Endothelial cell of hepatic sinusoid (primary cell): ENCODE measurements at regions not wholly inside any gene's neighbourhood (a gene's known extent, or its start where the extent isn't known, plus 50 kb on each side); places are given as distances from the start of the nearest gene placed in this dataset.

ENCODE experiments used
- in situ Hi-C: cut with HindIII; loops from 2 replicates; pipeline ENCODE4 v1.10.0; 2017; ENCODE audit warnings: low sequenced_read_pairs

DNA sequence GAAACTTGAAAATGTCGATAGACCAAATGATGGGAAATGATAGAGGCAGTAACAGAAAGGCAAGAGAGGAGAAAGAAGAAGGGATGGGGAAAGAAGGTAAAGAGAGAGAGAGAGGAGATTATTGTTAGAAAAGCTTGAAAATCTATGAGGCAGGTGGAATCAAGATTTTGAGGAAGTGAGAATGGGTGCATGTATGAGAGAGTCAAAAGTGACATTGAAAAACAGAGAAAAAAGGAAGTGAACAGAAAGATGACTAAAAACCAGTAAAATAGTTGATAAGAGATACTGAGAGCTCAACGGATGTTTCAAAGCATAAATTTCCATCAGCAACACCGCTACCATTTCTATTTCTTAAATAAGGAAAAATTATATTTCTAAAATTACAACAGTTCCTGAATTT lies 327.4 kb upstream of the CWC22 start:
- in situ Hi-C loops: no loop called here

GRCh38 chr2:180328795-180329422 lies 321.8 kb upstream of the CWC22 start:
- in situ Hi-C loops: no loop called here

DNA sequence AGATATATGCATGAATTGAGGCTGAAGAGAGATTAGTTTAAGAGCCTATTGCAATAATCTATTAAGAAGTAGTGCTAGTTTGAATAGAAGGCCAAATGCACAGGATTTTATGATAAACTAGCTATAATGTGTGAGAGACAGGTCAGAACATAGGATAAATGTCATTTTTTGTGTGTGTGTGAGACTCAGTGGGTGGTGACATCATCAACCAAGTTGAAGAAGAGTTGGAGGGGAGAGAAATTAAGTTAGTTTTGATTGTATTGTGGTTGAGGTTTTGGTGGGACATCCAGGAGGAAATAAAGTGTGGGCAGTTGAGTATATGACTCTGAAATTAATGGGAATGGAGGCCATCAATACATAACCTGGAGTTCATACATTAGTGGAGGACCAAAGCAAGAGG lies 320.1 kb upstream of the CWC22 start:
- in situ Hi-C loops: no loop called here

DNA sequence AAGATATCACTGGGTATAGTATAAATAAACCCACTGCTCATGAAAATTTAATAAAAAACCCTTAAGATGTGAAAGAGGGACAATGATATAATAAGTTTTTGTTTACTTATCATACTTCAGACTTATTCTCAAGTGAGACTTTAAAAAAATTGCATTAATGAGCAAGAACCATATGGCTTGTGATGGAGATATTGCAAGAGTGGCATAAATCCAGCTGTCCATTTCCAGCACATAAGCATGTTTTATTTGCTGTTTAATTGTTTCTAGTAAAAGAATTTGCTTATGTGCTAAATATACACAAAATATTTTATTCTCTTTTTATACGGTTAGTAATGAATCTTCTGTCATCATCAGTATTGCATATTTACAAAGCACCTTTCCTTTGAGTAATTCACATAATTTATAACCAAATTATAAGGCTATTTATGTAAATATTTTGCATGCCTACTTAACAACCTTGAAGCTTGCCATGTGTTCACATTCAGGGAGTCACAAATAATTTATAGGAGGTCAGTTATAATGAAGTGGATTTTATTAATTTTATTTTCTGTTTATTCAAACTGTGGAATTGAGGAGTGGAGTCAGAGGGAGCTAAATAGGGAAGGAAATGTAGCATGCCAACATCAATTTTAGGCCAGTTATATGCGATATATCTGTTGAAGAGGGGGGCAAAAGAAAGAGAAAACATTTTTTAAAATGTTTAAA lies 318.5 kb upstream of the CWC22 start:
- in situ Hi-C loops: no loop called here

GRCh38 chr2:180324182-180324581 lies 317.1 kb upstream of the CWC22 start:
- in situ Hi-C loops: no loop called here

- in situ Hi-C loops: no loop called here
Observed at GRCh38 chr2:180322781-180323180, 315.7 kb upstream of the CWC22 start.

DNA sequence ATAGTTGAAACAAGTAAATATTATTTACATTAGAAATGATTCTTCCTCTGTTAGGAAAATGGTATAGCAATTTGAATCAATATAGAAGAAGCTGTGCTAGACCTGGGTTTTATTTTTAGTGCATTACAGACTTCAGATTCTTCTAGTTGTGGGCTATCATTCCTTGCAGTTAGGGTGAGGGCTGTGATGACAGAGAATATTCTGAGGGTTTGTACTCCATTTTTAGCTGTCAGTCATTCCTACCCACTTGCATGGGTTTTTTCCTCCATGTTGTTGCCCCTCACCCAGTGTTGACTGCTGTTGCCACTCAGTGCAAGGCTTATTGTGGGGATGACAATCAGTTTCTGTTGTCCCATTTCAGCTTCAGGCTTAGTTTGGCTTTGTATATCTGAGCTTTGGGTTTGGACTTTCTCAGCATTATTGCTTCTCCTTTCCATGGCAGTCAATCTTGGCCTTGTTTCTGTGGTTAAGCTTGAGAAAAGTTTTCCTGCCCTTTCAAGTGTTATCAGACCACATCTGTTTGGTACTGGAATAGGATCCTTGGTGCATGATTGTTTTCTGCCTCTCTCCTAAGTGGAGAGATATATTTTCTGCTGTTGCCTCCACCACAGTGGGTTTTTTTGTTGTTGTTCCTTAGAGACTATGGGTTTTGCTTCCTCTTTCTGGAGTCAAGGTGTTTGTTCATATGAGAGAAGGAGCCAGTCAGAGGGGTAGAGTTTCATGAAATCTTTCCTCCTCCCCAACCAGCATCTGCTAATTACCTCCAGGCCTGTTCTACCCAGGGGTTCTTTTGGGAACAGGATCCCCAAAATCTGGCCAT lies 312.7 kb upstream of the CWC22 start:
- in situ Hi-C loops: no loop called here

DNA sequence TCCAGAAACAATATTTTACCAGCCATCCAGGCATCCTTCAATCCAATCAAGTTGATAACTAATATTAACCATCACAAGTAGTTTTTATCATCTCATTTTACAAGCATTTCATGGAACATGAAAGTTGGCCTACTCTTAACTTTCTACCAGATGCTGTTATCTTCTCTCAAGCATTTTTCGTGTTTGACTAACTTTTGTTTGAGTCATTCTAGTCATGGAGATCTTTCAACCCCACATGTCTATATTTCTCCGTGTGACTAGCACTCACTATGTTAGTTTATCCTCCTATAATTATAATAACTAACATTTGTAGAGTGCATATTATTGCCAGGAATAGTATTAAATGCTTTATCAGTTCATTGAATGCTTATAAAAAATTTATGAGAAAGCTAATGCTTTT lies 307.0 kb upstream of the CWC22 start:
- in situ Hi-C loops: no loop called here

DNA sequence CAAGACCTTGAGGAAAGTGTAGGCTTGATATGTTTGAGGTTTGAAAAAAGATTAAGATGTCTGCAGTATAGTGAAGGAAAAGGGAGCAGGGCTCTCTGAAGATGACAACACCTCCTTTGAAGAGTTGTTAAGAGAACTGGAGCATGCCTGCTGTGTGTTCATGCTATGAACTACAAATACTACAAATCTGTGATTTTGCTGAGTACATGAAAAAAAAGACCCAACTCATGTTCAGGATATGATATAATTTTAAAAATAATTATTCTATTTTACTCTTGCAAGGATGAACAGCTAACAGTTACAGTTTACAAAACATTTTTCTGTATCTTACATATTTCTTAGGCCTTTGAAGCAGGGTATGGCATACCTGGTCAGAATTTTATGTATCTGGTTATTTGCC lies 305.4 kb upstream of the CWC22 start:
- in situ Hi-C loops: no loop called here

DNA sequence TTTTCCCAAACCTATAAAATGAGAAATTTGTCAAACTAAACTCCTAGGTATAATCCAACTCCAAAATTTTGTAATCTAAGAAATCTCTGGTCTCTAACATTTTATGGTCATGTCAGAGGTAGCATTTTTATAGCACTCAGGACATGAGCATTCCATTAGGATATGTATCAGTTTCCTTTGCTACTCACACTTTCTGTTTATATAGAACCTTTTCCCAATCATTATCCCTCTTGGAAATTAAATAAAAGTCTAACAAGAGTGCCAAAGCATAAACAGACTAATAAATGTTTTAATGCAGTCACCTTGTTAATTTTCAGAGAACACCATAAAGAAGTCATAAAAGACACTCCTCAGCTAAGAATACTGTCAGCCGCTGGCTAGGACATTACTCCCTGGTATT lies 300.0 kb upstream of the CWC22 start:
- in situ Hi-C loops: no loop called here

GRCh38 chr2:180306346-180306745 lies 299.2 kb upstream of the CWC22 start:
- in situ Hi-C loops: no loop called here

GRCh38 chr2:180291552-180292421 lies 284.7 kb upstream of the CWC22 start:
- in situ Hi-C loops: no loop called here

DNA sequence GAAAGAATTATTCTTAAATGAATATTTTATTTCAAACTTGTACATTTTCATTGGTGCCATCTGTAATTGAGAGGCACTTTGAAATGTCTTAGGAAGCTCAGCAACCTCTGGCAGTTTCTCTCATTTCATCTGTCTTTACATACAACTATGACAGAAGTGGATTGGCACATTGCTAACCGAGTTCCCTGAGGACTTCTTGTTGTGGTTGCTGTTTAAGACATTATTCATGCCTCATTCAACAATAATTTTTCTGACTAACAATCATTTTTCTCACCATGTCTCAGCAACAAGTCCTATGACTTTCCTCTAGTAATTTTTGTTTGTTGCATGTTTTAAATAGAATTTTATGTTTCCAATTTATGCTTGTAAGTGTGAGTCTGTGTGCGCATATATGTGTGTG lies 284.0 kb upstream of the CWC22 start:
- in situ Hi-C loops: no loop called here

DNA sequence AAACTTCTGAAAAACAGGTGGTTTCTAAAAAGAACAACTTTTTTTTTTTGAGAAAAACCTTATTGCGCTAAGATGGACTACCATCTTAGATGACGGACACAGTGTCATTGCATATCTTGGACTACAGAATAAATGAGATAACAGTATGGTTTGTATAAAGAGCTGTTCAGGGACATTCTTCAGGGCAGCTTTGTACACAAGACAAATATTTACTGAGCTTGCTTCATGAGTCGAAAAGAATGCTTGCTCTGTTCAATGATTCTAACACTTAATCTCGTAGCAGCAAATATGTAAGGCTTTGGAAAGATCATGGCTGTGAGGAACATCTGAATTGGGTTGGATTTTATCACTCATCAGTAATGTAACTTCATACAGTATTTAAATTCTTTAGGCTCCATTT lies 282.5 kb upstream of the CWC22 start:
- in situ Hi-C loops: no loop called here

GRCh38 chr2:180279581-180279980 lies 272.5 kb upstream of the CWC22 start:
- in situ Hi-C loops: no loop called here

GRCh38 chr2:180276733-180277132 lies 269.6 kb upstream of the CWC22 start:
- in situ Hi-C loops: no loop called here

DNA sequence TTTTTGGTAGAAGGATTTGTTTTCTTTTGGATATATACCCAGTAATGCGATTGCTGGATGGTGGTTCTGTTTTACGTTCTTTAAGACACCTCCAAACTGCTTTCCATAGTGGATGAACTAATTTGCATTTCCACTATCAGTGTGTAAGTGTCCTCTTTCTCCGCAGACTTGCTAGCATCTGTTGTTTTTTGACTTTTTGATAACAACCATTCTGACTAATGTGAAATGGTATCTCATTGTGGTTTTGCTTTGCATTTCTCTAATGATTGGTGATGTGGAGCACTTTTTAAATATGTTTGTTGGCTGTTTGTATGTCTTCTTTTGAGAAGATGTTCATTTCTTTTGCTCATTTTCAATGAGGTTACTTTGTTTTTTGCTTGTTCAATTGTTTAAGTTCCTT lies 260.9 kb upstream of the CWC22 start:
- in situ Hi-C loops: no loop called here

GRCh38 chr2:180261976-180262375 lies 254.9 kb upstream of the CWC22 start:
- in situ Hi-C loops: no loop called here

DNA sequence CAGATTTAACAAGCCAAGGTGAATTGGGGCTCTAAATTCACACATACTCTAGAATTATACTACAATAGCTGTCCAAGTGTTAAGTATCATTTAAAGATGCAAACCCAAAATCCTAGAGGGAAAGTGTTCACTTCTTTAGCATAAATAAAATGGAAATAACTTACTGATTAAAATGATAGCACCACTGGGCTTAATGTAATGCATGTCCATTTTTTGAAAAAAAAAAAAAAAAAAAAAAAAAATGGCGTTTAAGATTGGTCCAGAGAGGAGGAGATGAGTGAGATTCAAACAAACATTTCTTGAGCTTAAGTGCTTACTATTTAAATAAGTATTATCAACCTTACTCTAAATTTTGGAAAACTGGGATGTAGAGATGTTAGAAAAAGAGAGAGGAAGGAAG lies 251.5 kb upstream of the CWC22 start:
- in situ Hi-C loops: no loop called here

- in situ Hi-C loops: no loop called here
Observed at GRCh38 chr2:180258041-180258537, 251.0 kb upstream of the CWC22 start.

- in situ Hi-C loops: no loop called here
Observed at GRCh38 chr2:180257247-180257646, 250.2 kb upstream of the CWC22 start.
